Psoas muscle (tissue), 7 donors: ENCODE measurements at regions not wholly inside any gene's neighbourhood (a gene's known extent, or its start where the extent isn't known, plus 50 kb on each side); places are given as distances from the start of the nearest gene placed in this dataset.
"Not testable (repeated sequence)": the region's sequence is repeated elsewhere in the genome, so short reads cannot be mapped to it uniquely, and the experiment has no call there.

Source experiments
- ATAC-seq, 4 donors: fragments of 200-7000 bp; cut with Tn5 transposase; one replicate each; pipeline ENCODE4 v1.9.1; 2020; ENCODE audit warnings: moderate library complexity in 3 of 4, mild to moderate bottlenecking in 2 of 4
- DNase-seq, 2 donors: peaks; one replicate each; pipeline ENCODE4 v3.0.0-alpha.2; 2020
- H3K27ac ChIP-seq: fragments of 200-600 bp; one replicate; pipeline ENCODE4 v1.8.0; 2022
- H3K27me3 ChIP-seq, 3 donors: fragments of 200-600 bp in 1 of 3; one replicate each; pipeline versions ENCODE4 v1.6.1 to v1.8.0; 2013 to 2022; ENCODE audit warnings: low read length in 2 of 3, mild to moderate bottlenecking in 2 of 3, moderate library complexity in 1 of 3; ENCODE audit not compliant: insufficient read depth in 3 of 3
- H3K36me3 ChIP-seq, 2 donors: fragments of 200-600 bp in 1 of 2; one replicate each; pipeline versions ENCODE4 v1.6.1 to v1.8.0; 2013 to 2022; ENCODE audit warnings: low read depth in 1 of 2, mild to moderate bottlenecking in 1 of 2, moderate library complexity in 1 of 2; ENCODE audit not compliant: insufficient read depth in 1 of 2
- H3K4me1 ChIP-seq: fragments of 200-600 bp; one replicate; pipeline ENCODE4 v1.8.0; 2022
- H3K4me3 ChIP-seq: fragments of 200-600 bp; one replicate; pipeline ENCODE4 v1.8.0; 2022; ENCODE audit warnings: mild to moderate bottlenecking
- H3K9me3 ChIP-seq: fragments of 200-600 bp; one replicate; pipeline ENCODE4 v1.8.0; 2022
- CTCF ChIP-seq: fragments of 200-600 bp; IDR thresholded peaks from one replicate; pipeline ENCODE4 v1.8.0; 2022; ENCODE audit warnings: antibody characterized with exemption
- WGBS, 3 donors: extraction: QIAGEN DNeasy Blood & Tissue Kit; methylation state at CpG; one replicate each; pipeline versions ENCODE4 v1.1.6 to v1.1.7; 2013; 5-methylcytosine and 5-hydroxymethylcytosine counted together
- intact Hi-C, 2 donors: fragments of 100-400 bp; cut with DNase I; formaldehyde crosslinking; loops; one replicate each; pipeline versions ENCODE4 v1.11.0 to v1.14.2; 2022
- donor health status: healthy with polysubstance abuse.
- donor health status: DM: no; HTN: no; CAD: no; lungs with moderate emphysema.
- donor health status: Bipolar disorder and iron deficiency.
- donor health status: healthy.
- donor health status: DM: yes; HTN: yes; CAD: no.
- donor health status: DM: no; HTN: no; CAD: no.
- donor health status: DM: yes; HTN: yes; CAD: no.

- TF ChIP-seq CTCF = no peak
- H3K9me3 ChIP-seq = no peaks in the 10 kb centered on the region
- no peak overlapping the region for H3K27ac ChIP-seq
- WGBS, 3 donors = 27 to 36% (median 30%) methylated on average over 4 of the region's 4 CpGs
- H3K4me1 ChIP-seq = no peaks in the 10 kb centered on the region
- ATAC-seq (no peak), DNase-seq (no peak)
- H3K36me3 ChIP-seq = no peaks in the 10 kb centered on the region
- intact Hi-C loops = no loop called here
- H3K27me3 ChIP-seq = peaks cover 0 to 3% (median 0%) of the 10 kb centered on the region in 3 donors
- H3K4me3 ChIP-seq = no peak overlapping the region
These were observed 450.3 kb downstream of the SHISA9 start for GRCh38 chr16:13351601-13352217.

- intact Hi-C loops, H3K27ac ChIP-seq, DNase-seq, H3K27me3 ChIP-seq, ATAC-seq, H3K36me3 ChIP-seq, H3K4me3 ChIP-seq, H3K4me1 ChIP-seq, H3K9me3 ChIP-seq: not testable (repeated sequence)
- 65 to 79% (median 66%) methylated on average over 6 of the region's 7 CpGs for WGBS, 3 donors
These were observed 451.4 kb downstream of the SHISA9 start for GRCh38 chr16:13352796-13353195.

- WGBS, 3 donors = 73 to 79% (median 75%) methylated on average over 4 of the region's 4 CpGs
- ATAC-seq, H3K36me3 ChIP-seq: not testable (repeated sequence)
These were observed 456.4 kb downstream of the SHISA9 start for GRCh38 chr16:13357842-13358241.

GRCh38 chr16:13359835-13360234 is 458.4 kb downstream of the SHISA9 start:
- Histone ChIP-seq H3K27ac (no peak overlapping the region), H3K4me3 (no peak overlapping the region), H3K4me1 (no peaks in the 10 kb centered on the region), H3K9me3 (no peaks in the 10 kb centered on the region), H3K36me3 (no peaks in the 10 kb centered on the region), H3K27me3 (peaks cover 0 to 4% (median 0%) of the 10 kb centered on the region in 3 donors)
- no peak for ATAC-seq
- TF ChIP-seq CTCF = no peak
- DNase-seq = no peak
- intact Hi-C loops = no loop called here
- 83 to 91% (median 83%) methylated on average over 3 of the region's 3 CpGs for WGBS, 3 donors

More at GRCh38 chr16:13357842-13358241, 456.4 kb downstream of the SHISA9 start:
- H3K4me1 ChIP-seq, intact Hi-C loops, H3K27me3 ChIP-seq, H3K9me3 ChIP-seq, H3K4me3 ChIP-seq, DNase-seq, H3K27ac ChIP-seq: not testable (repeated sequence)

- WGBS, 3 donors = 51 to 68% (median 66%) methylated on average over 3 of the region's 3 CpGs
- H3K27me3 ChIP-seq = no peaks in the 10 kb centered on the region
- no peak for TF ChIP-seq CTCF
- DNase-seq = no peak
- no peaks in the 10 kb centered on the region for H3K36me3 ChIP-seq
- no peak overlapping the region for H3K27ac ChIP-seq
- no peak for ATAC-seq
- intact Hi-C loops = no loop called here
- no peaks in the 10 kb centered on the region for H3K4me1 ChIP-seq
- no peak overlapping the region for H3K4me3 ChIP-seq
- peaks cover 3% of the 10 kb centered on the region for H3K9me3 ChIP-seq
These were observed 471.0 kb downstream of the SHISA9 start for GRCh38 chr16:13372421-13372820.

GRCh38 chr16:13376174-13376573 is 474.8 kb downstream of the SHISA9 start:
- H3K27me3 ChIP-seq = no peaks in the 10 kb centered on the region
- DNase-seq = no peak
- no peak overlapping the region for H3K4me3 ChIP-seq
- 52 to 73% (median 55%) methylated on average over 1 of the region's 1 CpG for WGBS, 3 donors
- no peak for TF ChIP-seq CTCF
- no peaks in the 10 kb centered on the region for H3K36me3 ChIP-seq
- H3K9me3 ChIP-seq = peaks cover 9% of the 10 kb centered on the region
- no peak overlapping the region for H3K27ac ChIP-seq
- intact Hi-C loops = no loop called here
- no peaks in the 10 kb centered on the region for H3K4me1 ChIP-seq
- ATAC-seq = no peak
